ENCODE measurements at regions not wholly inside any gene's neighbourhood (a gene's known extent, or its start where the extent isn't known, plus 50 kb on each side); places are given as distances from the start of the nearest gene placed in this dataset.

DNA sequence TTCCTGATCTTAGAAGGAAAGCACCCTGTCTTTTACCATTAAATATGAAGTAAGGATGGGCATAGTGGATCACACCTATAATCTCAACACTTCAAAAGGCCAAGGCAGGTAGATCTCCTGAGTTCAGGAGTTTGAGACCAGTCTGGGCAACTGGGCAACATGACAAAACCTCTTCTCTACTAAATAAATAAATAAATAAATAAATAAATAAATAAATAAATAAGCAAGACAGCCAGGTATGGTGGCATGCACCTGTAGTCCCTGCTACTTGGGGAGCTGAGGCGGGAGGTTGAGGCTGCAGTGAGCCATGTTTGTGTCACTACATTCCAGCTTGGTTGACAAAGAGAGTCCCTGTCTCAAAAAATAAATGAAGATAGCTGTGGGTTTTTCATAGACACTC lies 313.1 kb downstream of the RPS24 start:
- TF ChIP-seq ZNF274 (IDR thresholded peaks at IDR 0.05; ENCODE audit: low read depth, low read length), result no peak
- no peak for TF ChIP-seq YY1 (IDR thresholded peaks at IDR 0.05; ENCODE audit: insufficient read depth, insufficient read length)
